Panc1 (cell line): ENCODE measurements at regions not wholly inside any gene's neighbourhood (a gene's known extent, or its start where the extent isn't known, plus 50 kb on each side); places are given as distances from the start of the nearest gene placed in this dataset.

Source experiments
- POLR2AphosphoS5 ChIP-seq: IDR thresholded peaks from 2 replicates; pipeline ENCODE4 v1.6.1; 2012; ENCODE audit warnings: mild to moderate bottlenecking, low read depth, low read length, moderate library complexity
- TF ChIP-seq, protein P1 (sequence below): fragments of 450-650 bp; IDR thresholded peaks from 2 replicates; pipeline ENCODE4 v1.5.1; 2017; ENCODE audit warnings: mild to moderate bottlenecking
- TF ChIP-seq, protein P2 (sequence below), 2 experiments: IDR thresholded peaks; 2 replicates each; pipeline ENCODE4 v1.6.1; 2011 to 2012; ENCODE audit warnings: low read depth in 2 of 2, control low read depth in 1 of 2, low read length in 1 of 2, mild to moderate bottlenecking in 1 of 2, moderate library complexity in 1 of 2; ENCODE audit not compliant: insufficient read depth in 1 of 2

DNA sequence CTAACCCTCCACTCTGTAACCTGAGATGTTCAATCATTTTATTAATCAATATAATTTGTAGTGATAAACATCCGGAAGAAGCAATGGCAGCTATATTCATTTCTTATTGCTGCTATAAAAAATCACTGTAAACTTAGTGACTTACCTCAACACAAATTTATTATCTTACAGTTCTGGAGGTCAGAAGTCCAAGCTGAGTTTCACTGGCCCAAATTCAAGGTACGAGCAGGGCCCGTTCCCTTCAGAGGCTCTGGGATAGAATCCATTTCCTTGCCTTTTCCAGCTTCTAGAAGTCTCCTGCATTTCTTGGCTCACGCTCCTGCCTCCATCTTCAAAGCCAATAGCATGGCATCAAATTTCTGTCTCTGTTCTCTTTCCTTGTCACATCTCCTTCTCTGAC lies 279.5 kb upstream of the SP8 start:
- TF ChIP-seq, protein P1, sequence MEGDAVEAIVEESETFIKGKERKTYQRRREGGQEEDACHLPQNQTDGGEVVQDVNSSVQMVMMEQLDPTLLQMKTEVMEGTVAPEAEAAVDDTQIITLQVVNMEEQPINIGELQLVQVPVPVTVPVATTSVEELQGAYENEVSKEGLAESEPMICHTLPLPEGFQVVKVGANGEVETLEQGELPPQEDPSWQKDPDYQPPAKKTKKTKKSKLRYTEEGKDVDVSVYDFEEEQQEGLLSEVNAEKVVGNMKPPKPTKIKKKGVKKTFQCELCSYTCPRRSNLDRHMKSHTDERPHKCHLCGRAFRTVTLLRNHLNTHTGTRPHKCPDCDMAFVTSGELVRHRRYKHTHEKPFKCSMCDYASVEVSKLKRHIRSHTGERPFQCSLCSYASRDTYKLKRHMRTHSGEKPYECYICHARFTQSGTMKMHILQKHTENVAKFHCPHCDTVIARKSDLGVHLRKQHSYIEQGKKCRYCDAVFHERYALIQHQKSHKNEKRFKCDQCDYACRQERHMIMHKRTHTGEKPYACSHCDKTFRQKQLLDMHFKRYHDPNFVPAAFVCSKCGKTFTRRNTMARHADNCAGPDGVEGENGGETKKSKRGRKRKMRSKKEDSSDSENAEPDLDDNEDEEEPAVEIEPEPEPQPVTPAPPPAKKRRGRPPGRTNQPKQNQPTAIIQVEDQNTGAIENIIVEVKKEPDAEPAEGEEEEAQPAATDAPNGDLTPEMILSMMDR = no peak
- TF ChIP-seq, protein P2, sequence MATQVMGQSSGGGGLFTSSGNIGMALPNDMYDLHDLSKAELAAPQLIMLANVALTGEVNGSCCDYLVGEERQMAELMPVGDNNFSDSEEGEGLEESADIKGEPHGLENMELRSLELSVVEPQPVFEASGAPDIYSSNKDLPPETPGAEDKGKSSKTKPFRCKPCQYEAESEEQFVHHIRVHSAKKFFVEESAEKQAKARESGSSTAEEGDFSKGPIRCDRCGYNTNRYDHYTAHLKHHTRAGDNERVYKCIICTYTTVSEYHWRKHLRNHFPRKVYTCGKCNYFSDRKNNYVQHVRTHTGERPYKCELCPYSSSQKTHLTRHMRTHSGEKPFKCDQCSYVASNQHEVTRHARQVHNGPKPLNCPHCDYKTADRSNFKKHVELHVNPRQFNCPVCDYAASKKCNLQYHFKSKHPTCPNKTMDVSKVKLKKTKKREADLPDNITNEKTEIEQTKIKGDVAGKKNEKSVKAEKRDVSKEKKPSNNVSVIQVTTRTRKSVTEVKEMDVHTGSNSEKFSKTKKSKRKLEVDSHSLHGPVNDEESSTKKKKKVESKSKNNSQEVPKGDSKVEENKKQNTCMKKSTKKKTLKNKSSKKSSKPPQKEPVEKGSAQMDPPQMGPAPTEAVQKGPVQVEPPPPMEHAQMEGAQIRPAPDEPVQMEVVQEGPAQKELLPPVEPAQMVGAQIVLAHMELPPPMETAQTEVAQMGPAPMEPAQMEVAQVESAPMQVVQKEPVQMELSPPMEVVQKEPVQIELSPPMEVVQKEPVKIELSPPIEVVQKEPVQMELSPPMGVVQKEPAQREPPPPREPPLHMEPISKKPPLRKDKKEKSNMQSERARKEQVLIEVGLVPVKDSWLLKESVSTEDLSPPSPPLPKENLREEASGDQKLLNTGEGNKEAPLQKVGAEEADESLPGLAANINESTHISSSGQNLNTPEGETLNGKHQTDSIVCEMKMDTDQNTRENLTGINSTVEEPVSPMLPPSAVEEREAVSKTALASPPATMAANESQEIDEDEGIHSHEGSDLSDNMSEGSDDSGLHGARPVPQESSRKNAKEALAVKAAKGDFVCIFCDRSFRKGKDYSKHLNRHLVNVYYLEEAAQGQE (IDR thresholded peaks at IDR 0.05; ENCODE audit: insufficient read depth in 1 of 2, low read depth in 2 of 2, low read length in 1 of 2) = no peak
- no peak for TF ChIP-seq POLR2AphosphoS5
